HG02885 (cell line): ENCODE measurements at regions not wholly inside any gene's neighbourhood (a gene's known extent, or its start where the extent isn't known, plus 50 kb on each side); places are given as distances from the start of the nearest gene placed in this dataset.

Experiments
- ATAC-seq: cut with Tn5 transposase; IDR thresholded peaks from one replicate; pipeline ENCODE4 v1.9.1; 2021; ENCODE audit warnings: mild to moderate bottlenecking; ENCODE audit not compliant: unreplicated experiment, poor library complexity

GRCh38 chr18:45218436-45218835 is 396.8 kb upstream of the SLC14A2 start:
- ATAC-seq, result no peak

- ATAC-seq, result no peak
Observed at GRCh38 chr18:45221363-45221762, 393.9 kb upstream of the SLC14A2 start.

DNA sequence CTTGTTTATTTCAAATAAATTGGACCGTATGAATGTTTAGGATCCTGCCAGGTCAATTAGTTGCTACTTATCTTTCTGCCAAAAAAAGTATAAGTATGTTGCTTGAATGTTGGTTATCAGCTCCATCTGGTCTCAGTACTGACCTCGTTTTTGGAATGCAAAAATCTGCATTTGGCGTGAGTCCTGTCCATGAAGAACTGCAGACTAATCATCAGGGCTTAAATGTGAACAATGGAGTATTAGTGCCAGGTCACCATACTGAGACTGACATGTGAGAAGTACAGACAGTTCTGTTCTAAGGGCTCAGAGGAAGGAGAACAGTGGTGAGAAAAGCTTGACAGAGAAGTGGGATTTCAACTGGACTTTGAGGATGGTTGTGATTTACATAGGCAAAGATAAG is 393.1 kb upstream of the SLC14A2 start:
- no peak for ATAC-seq

GRCh38 chr18:45227001-45227742 is 388.1 kb upstream of the SLC14A2 start:
- ATAC-seq, result no peak

GRCh38 chr18:45228796-45229388 is 386.4 kb upstream of the SLC14A2 start:
- ATAC-seq, result no peak

DNA sequence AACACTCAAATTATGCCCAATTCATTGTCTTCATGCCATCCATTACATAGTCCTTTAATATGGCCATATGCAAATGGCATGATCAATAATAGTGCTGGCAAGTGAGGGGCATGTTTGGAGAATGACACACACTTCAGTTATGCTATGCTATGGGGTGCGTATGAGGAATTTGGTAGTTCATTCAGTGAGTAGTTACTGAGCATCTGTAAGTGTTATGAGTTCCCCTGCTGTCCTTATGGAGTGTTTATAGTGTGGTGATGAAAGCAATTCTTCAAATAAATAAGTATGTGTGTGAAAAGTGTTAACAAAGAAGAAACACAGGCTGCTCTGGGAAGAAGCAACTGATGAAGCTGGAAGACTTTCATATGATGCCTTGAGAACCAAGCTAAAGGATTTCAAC is 383.7 kb upstream of the SLC14A2 start:
- no peak for ATAC-seq

DNA sequence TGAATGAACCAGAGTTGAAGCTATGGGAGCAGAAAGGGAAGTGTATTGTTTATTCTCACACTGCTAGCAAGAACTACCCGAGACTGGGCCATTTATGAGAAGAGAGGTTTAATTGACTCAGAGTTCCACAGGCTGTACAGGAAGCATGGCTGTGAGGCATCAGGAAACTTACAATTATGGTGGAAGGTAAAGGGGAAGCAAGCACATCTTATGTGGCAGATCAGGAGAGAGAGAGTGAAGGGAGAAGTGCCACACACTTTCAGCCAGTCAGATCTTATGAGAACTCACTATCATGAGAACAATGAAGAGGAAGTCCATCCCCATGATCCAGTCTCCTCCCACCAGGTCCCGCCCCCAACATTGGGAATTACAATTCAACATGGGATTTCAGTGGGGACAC is 383.2 kb upstream of the SLC14A2 start:
- ATAC-seq, result no peak

DNA sequence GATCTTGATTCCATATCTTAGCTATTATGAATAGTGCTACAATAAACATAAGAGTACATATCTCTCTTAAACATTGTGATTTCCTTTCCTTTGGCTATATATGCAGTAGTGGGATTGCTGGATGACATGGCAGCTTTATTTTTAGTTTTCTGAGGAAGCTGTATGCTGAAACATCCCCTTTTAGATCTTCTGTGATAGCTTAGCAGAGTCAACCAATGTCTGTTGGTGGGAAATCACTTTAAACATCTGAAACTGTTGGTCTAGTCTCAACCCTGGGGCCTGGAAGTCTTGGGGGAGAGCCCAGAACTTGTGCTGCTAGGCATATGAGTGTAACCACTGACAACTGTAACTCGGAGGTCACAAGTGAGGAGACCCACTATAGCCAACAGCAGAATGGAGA is 378.6 kb upstream of the SLC14A2 start:
- no peak for ATAC-seq

DNA sequence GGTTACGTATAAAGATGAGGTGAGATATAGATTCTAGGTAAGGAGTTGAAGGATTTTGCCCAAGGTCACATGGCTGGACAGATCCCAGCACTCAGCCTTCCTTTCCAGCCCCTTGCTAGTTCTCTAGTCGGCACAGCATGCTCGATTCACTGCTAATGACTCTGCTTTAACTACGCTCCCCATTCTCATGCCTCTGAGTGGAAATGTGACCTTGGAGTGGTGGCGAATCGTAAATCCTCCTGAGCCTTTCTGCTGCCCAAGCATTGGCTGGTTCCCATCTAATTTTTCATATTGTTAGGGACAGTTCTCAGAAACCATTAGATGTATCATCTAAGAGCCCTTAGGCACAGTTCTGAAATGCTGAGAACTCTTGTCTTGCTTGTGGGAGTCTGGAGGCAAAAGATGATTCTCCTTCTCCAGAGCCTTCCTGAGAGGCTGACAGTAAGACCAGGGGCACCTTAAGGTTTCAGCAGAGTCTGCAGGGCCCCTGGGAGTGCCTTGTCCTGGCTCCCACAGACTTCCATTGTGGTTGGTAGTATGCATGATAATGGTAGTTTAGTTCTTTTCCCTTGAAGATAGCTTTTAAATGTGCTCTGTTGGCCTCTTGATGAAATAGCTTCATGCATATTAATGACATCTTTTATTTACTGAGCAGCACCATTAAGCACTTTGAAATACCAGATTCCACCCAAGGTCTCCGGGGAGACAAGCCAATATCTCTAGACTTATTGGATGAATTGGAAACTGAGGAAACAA is 377.8 kb upstream of the SLC14A2 start:
- ATAC-seq, result no peak

- ATAC-seq, result no peak
Observed at GRCh38 chr18:45241271-45241670, 374.0 kb upstream of the SLC14A2 start.

DNA sequence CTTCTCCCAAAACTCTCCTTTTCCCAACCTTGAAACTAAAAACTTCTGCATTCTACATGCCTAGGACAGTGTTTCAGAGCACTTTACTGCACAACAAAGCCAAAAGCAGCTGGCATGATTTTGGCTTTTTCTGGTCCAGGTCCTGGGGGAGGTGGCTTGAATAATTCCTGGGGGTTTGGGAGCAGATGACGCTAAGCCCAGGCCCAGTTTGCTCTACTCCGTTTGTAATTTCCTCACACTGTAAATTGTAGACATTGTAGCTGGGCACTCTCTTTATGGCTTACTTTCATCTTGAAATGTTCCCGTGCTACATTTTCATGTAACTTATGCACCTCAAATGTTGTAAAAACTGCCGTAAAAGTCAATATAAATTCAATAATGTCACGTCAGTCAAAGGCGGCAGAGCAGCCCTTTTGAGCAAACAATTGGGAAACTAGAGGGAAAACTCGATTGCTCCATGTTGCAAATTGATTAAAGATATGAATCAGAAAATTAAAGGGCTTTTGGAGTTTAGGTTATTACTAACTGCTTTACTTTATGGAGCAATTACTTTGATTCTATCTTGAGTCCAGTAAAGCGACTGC is 373.2 kb upstream of the SLC14A2 start:
- ATAC-seq, result no peak

DNA sequence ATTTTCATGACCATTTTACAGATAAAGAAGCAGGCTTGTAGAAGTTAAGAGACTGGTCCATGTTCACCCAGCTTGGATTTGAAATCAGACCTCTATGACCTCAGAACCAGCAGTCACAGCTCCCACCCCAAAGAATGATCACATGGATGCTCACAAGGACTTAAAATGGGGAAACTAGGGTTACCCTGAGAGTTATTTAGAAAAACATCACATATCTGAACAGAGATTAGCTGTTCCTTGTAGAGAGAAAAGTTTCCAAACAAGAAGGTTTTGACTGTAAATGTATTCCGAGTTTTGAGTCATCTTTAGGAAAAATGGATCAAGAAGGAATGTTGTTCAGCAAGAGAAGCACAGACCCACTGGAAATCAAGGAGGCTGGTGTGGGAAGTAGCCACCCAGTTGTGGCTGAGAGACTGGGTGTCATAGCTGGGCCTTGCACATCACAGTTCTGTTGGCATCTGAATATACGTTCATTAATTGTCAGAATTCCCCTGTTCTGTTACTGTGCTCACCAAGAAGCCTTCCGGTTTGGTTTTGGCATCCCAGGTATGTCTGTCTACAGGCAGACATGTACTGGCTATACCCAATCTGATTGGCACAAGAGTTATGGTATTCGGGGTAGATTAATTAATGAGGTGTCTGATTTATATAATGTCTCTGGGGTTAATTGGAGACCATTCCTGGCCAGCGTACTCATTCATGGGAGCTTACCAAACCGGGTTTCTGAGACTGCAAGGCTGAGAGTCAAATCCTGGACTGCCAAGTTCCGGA is 371.8 kb upstream of the SLC14A2 start:
- ATAC-seq, result no peak

DNA sequence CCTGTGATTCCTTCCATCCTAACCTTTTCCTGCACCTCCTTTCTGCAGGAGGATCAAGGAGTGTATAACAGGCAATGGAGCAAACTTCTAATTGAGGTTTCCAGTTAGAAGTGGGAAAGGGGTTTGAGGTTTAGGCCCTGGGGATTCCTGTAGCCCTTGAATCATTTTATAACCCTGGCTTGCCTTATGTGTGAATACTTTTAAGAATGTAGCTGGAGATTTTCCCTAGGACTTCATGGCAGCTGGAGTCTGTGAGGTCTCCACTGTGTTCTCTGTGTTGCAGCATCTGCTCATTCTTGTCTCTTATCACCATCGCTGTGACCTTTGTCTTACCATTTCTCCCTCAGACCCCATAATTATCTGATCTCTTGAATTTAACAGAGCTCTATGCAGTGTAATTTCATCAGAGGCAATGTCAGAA is 370.2 kb upstream of the SLC14A2 start:
- ATAC-seq, result no peak

GRCh38 chr18:45248240-45248903 is 366.9 kb upstream of the SLC14A2 start:
- ATAC-seq, result no peak

GRCh38 chr18:45249246-45249661 is 366.0 kb upstream of the SLC14A2 start:
- ATAC-seq, result no peak

DNA sequence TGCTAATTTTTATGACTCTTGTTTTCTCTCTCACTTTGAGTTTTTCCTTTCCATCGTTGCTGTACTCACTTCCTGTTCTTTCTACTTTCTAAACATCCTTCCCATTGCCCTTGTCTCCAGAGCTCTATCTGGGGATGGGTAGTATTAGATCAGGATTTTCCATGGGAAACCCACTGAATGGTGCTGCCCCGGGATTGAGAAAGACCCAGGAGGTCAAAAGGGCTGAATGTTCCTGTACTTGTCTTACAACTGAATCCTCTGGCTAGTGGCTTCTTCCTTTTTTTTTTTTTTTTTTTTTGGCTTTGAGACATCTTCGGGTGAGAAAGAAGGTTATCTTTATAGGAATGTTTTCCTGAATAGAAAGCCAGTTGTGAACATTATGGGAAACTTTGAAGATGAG is 364.8 kb upstream of the SLC14A2 start:
- ATAC-seq, result no peak

GRCh38 chr18:45251236-45251635 is 364.0 kb upstream of the SLC14A2 start:
- no peak for ATAC-seq

DNA sequence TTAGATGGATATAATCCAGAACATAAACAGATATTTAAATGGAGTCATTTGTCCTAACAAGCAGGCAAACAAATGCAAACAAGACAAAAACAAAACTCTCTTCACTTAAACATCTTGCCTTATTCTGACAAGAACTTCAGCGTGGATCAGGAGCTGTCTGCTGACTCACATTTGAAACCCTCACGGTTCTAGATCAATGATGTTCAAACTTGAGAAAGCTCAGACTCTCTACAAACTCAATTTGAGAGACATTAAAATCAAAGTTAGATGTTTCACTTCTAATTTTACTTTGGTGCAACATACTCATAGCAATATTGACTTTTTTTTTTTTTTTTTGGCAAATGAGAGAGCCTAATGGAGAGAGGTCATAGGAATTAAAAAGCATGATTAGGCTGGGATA is 362.8 kb upstream of the SLC14A2 start:
- no peak for ATAC-seq

- ATAC-seq, result no peak
Observed at GRCh38 chr18:45253056-45253565, 362.2 kb upstream of the SLC14A2 start.
